Fibroblast of skin of abdomen (primary cell): ENCODE measurements at regions not wholly inside any gene's neighbourhood (a gene's known extent, or its start where the extent isn't known, plus 50 kb on each side); places are given as distances from the start of the nearest gene placed in this dataset.

Experiments used
- DNase-seq: peaks from one replicate; pipeline ENCODE4 v3.0.0-alpha.2; 2013

DNA sequence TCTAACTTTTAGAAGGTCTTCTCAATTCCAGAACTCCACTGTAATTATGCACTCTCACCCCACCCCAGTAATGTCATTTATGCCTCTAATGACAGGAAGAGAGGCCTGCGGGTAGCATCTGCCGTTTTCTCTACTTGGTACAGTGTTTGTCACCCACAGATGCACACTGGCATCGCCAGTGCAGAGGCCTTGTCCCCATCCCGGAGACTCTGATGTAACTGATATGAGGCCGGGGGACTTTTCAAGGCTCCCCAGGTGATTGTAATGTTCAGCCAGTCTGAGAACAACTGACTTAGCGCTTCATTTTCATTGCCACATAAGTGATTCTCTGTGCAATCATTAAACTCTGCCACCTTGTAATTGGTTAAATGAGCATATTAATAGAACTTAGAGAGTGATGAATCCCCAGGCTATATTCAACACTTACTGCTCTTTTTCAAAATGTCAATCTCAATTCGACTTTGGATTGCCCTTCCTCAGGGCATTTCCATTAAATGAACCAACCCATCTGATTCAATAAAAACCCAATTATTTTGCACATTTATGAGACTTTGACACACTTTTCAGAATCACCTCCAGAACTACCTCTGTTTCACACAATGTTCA is 113.2 kb downstream of the HERPUD2 start:
- no peak for DNase-seq

DNA sequence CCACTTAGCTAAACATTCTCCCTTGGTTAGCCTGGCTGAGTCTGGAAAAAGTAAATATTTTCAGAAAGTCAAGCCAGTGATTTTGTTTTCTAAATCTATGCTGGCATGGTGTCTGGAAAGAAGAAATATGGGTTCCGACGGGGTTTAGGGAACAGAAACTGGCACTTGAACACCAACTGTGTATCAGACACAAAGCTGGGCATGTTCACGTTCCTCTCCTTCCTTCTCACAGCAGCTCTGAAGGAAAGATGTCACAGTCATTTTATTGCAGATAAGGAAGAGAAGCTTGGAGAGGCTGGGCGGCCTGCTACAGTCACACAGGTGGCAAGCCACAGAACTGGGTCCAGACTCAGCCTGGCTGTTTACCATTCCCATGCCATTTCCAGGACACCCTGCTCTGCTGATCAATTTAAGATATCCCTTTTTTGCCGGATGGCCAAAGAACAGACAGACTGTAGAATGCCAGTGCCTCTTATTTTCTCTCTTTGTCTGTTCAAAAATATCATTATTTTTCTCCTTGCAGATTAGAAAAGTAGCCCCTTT is 118.8 kb downstream of the HERPUD2 start:
- DNase-seq: no peak

DNA sequence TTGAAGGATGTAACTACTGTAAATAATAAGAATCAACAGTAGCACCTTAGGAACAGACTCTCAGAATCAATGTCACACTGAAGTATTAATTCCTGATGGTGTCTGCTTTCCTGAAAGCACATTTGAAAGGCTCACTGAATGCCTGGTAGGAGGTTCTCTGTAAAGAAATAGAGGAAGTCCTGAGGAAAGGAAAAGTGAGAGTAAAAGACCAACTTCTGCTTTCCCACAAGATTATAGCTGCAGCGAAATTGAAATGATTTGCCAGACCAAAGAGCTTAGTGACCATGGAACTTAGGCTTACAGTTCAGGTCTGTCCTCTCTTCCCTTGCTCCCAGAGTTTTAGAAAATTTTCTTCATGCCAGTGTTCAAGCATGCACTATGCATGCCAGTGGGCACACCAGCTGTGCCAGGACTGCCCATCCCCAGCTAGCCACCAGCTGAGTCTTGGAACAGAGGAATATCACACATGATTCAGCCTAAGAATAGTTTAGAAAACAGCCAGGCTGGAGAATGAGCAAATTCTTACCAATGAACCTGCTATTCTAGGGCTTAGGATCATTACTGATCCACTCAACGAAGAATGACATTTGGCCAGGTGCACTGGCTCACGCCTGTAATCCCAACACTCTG is 123.2 kb downstream of the HERPUD2 start:
- DNase-seq: no peak

DNA sequence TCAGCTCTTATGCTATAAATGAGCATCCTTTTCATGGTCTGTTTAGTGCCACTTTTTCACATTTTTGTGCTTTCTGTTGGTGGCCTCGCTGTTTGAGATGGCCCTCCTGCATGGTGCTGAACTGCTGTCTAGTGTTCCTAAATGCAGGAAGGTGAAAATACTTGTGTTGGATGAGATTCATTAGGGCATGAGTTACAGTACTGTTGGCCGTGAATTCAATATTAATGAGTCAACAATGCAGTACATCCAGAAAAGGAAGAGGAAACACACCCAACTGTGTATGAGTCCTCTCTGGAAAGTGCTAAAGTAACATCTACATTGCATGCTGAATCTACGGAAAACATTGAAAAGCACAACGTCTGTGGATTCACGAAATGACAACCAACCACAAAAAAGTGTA is 124.0 kb downstream of the HERPUD2 start:
- no peak for DNase-seq

DNA sequence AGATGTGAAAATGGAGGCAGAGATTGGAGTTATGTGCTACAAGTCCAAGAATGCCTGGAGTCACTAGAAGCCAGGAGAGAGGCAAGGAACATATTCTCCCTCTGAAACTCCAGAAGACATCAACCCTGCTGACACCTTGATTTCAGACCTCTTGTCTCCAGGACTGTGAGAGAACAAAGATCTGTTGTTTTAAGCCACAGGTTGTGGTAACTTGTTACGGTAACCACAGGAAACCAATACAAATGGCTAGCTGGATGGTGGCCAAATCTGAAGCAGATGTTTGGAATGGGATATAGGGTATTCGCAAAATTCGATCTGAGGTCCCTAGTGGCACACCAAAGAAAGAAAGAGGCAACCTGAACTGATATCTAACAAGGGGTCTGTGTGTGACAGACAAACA is 129.0 kb downstream of the HERPUD2 start:
- DNase-seq: no peak

GRCh38 chr7:35558841-35559240 is 136.1 kb downstream of the HERPUD2 start:
- no peak for DNase-seq

GRCh38 chr7:35556515-35557471 is 138.1 kb downstream of the HERPUD2 start:
- DNase-seq: no peak

DNA sequence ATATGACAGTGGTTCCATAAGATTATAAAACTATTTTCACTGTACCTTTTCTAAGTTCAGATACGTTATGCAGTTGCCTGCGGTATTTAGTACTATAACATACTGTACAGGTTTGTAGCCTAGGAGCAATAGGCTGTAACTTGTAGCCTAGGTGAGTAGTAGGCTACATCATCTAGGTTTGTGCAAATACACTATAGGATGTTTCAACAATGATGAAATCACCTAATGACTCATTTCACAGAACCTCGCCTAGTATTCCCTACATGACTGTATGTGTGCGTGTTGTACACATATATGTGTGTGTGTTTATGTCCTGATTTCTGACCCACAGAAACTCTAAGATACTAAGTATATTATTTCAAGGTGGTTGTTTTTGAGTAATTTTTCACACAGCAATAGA is 139.0 kb downstream of the HERPUD2 start:
- DNase-seq: no peak

GRCh38 chr7:35555386-35555785 is 139.5 kb downstream of the HERPUD2 start:
- DNase-seq: no peak

GRCh38 chr7:35553519-35553918 is 141.4 kb downstream of the HERPUD2 start:
- DNase-seq: no peak

- no peak for DNase-seq
These were observed 142.2 kb downstream of the HERPUD2 start for GRCh38 chr7:35552691-35553090.

GRCh38 chr7:35551321-35552081 is 143.4 kb downstream of the HERPUD2 start:
- no peak for DNase-seq

DNA sequence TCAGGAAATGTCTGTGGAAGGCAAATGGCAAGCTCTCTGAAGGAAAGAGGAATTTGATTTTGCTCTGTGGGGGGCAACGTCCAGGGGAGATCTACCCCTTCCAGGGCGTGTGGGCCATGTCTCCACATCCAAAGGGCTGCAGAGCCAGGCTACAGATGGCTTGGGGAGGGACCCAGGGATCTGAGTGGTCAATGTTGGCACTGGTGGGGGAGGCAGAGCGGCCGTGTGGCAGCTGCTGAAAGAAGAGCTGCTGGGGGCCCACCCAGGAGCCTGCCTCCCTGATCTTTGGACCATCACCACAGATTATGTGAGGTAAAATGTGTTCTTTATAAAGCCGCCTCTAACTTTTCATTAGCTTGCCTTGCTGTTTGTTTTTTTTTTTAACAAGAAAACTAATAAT is 144.1 kb downstream of the HERPUD2 start:
- DNase-seq: no peak

DNA sequence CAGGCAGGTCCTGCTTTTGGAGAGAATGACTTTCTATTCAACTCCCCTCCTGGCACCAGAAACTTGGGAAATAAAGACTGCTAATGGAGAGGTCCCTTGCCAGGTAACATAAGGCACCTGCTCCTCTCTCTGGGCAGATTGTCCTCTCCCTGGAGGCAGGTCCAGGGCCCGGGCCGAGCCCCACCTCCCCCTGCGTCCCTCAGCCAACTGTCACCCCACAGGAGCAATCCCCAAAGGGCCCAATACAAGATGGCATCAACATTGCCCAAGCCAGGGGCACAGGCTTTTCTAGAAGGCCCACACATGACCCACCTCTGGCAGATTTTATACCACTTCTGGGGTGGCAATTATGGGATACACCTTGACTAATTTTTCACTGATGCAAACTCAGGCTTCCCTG is 145.2 kb downstream of the HERPUD2 start:
- no peak for DNase-seq

DNA sequence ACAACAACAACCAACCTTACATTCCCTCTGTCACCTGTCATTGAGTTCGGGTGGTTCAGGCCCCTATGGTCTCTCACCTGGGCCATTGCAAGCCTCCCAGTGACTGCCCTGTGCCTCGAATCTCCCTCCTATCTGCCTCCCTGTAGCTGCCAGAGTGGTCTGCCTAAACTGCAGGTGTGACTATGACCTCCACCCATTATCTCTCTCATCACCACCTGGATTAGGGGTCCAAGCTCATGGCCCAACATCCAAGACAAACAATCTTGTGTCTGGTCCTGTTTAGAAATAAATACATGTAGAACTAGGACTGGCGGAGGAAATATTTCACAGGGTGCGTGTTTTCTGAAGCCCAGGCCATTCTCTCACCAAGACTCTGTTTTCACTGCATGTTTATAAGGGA is 146.6 kb downstream of the HERPUD2 start:
- no peak for DNase-seq

DNA sequence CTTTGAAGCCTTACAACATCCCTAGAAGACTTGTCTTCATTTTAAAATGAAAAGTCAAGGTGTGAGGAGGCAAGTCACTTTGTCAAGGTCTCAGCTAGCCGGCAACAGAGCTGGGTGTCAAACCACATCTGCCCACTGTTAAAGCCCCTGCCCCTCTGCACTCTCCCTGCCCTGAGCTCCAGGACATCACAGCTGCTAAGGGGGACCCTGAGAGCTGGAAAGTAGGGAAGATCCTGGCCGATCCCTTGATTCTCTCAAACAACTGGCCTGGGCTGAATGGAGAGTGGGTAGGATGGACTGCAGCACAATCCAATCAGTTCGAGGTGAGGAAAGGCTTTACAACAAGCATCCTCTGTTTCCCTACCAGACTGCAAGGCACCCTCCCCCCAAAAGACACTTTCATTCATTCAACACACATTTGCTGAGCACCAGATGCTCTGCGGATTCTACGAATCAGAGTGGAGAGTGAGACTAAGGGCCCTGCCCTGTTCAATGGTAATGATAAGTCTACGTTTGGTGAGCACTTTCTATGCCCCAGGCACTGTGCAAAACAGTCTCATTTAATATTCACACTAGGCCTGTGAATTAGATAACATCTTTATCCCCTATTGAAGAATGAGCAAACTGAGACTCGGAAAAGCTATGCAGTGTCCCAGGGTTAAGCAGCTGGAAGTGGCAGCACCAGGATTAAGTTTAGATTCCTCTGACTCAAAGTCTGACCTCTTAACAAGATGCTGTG is 148.1 kb downstream of the HERPUD2 start:
- DNase-seq: no peak

- no peak for DNase-seq
These were observed 149.1 kb downstream of the HERPUD2 start for GRCh38 chr7:35545831-35546230.

- DNase-seq: no peak
These were observed 150.8 kb downstream of the HERPUD2 start for GRCh38 chr7:35544028-35544742.

GRCh38 chr7:35537067-35538023 is 157.6 kb downstream of the HERPUD2 start:
- peak; percentile 54 for DNase-seq

DNA sequence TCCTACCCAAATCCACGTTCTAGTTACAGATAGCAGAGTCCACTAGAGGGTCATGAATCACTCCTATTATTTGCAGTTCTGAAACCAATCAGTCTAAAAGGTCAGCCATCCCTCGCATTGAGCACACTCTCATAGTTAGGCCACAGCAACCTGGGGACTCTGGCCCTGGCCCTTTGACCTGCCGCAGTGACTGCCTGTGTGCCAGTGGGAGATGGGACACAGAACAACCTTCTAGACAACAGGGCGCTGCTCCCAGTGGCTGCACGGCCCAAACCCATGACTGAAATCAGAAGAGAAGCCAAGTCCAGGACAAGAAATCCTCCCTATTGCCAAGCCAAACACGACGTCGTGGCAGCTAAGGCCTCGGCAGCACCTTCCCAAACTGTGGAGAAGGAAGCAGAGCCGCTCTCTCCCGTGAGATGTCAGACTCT is 158.5 kb downstream of the HERPUD2 start:
- no peak for DNase-seq
